Endodermal cell (in vitro differentiated cells): ENCODE measurements at regions not wholly inside any gene's neighbourhood (a gene's known extent, or its start where the extent isn't known, plus 50 kb on each side); places are given as distances from the start of the nearest gene placed in this dataset.
"Not testable (repeated sequence)": the region's sequence is repeated elsewhere in the genome, so short reads cannot be mapped to it uniquely, and the experiment has no call there.

ENCODE experiments used
- DNase-seq: peaks from one replicate; pipeline ENCODE4 v3.0.0-alpha.2; 2017
- H3K27ac ChIP-seq: 2 replicates; pipeline ENCODE4 v1.5.1; 2013; ENCODE audit warnings: mild to moderate bottlenecking, low read depth, low read length, moderate library complexity
- H3K27me3 ChIP-seq: 2 replicates; pipeline ENCODE4 v1.6.1; 2013; ENCODE audit warnings: mild to moderate bottlenecking, low read length, moderate library complexity; ENCODE audit not compliant: insufficient read depth, control insufficient read depth, poor library complexity, severe bottlenecking
- H3K36me3 ChIP-seq: 2 replicates; pipeline ENCODE4 v1.7.0; 2013; ENCODE audit warnings: mild to moderate bottlenecking, low read length, moderate library complexity; ENCODE audit not compliant: control insufficient read depth, insufficient read depth
- H3K4me1 ChIP-seq: one replicate; pipeline ENCODE4 v1.7.0; 2013; ENCODE audit warnings: low read length; ENCODE audit not compliant: control insufficient read depth, insufficient read depth
- H3K4me3 ChIP-seq: 2 replicates; pipeline ENCODE4 v1.5.1; 2013; ENCODE audit warnings: mild to moderate bottlenecking, low read length, moderate library complexity
- H3K9ac ChIP-seq: 2 replicates; pipeline ENCODE4 v1.6.1; 2013; ENCODE audit warnings: mild to moderate bottlenecking, low read length, moderate library complexity; ENCODE audit not compliant: poor library complexity, severe bottlenecking; ENCODE audit errors: extremely low read depth
- H3K9me3 ChIP-seq: 2 replicates; pipeline ENCODE4 v1.6.1; 2013; ENCODE audit warnings: mild to moderate bottlenecking, low read length, moderate library complexity; ENCODE audit not compliant: control insufficient read depth
- H3K27ac Mint-ChIP-seq: 2 replicates; pipeline ENCODE4 v1.8.0; 2020; ENCODE audit warnings: mixed read lengths
- H3K27me3 Mint-ChIP-seq: 2 replicates; pipeline ENCODE4 v1.8.0; 2021; ENCODE audit warnings: mild to moderate bottlenecking, mixed read lengths; ENCODE audit not compliant: insufficient read depth
- H3K36me3 Mint-ChIP-seq: 2 replicates; pipeline ENCODE4 v1.8.0; 2020; ENCODE audit warnings: low read depth, mixed read lengths
- H3K4me1 Mint-ChIP-seq: 2 replicates; pipeline ENCODE4 v1.8.0; 2020; ENCODE audit warnings: mixed read lengths
- H3K4me3 Mint-ChIP-seq: 2 replicates; pipeline ENCODE4 v1.8.0; 2020; ENCODE audit warnings: mild to moderate bottlenecking, moderate library complexity, mixed read lengths
- H3K9me3 Mint-ChIP-seq: 2 replicates; pipeline ENCODE4 v1.8.0; 2020; ENCODE audit warnings: mild to moderate bottlenecking, mixed read lengths
- CTCF ChIP-seq: fragments of 200-600 bp; sonication (generic); conservative IDR thresholded peaks from 2 replicates; pipeline ENCODE4 v1.5.0; 2021; ENCODE audit warnings: antibody characterized with exemption, mild to moderate bottlenecking
- WGBS, 2 experiments: methylation state at CpG; one replicate each; pipeline versions ENCODE4 v1.1.5 to v1.1.7; 2013; ENCODE audit warnings: missing lambda C conversion rate in 2 of 2, mixed read lengths in 1 of 2; ENCODE audit not compliant: insufficient coverage in 1 of 2, insufficient read length in 1 of 2; 5-methylcytosine and 5-hydroxymethylcytosine counted together

- Histone ChIP-seq H3K9ac (no peak overlapping the region), H3K27me3 (no peaks in the 10 kb centered on the region), H3K27ac (no peak overlapping the region), H3K4me3 (no peak overlapping the region), H3K4me1 (no peaks in the 10 kb centered on the region), H3K9me3 (no peaks in the 10 kb centered on the region), H3K36me3 (no peaks in the 10 kb centered on the region)
- WGBS, 2 experiments: 95 to 97% methylated on average over 4 to 6 of the region's 6 CpGs
- Mint-ChIP-seq H3K4me3 (no peak overlapping the region), H3K4me1 (peaks cover 7% of the 10 kb centered on the region), H3K36me3 (no peaks in the 10 kb centered on the region), H3K27me3 (peaks cover 3% of the 10 kb centered on the region), H3K9me3 (no peaks in the 10 kb centered on the region), H3K27ac (no peak overlapping the region)
- no peak for TF ChIP-seq CTCF
- no peak for DNase-seq
Observed at GRCh38 chr7:68724965-68725364, 873.3 kb upstream of the AUTS2 start.

GRCh38 chr7:68725843-68726785 lies 872.2 kb upstream of the AUTS2 start:
- H3K4me1 ChIP-seq: no peaks in the 10 kb centered on the region
- Mint-ChIP-seq H3K27me3 (peaks cover 3% of the 10 kb centered on the region), H3K9me3 (no peaks in the 10 kb centered on the region), H3K36me3 (no peaks in the 10 kb centered on the region), H3K27ac (no peak overlapping the region), H3K4me3 (no peak overlapping the region), H3K4me1 (peaks cover 16% of the 10 kb centered on the region)
- H3K27me3 ChIP-seq: no peaks in the 10 kb centered on the region
- DNase-seq: no peak
- TF ChIP-seq CTCF: peak; percentile 64
- H3K9me3 ChIP-seq: no peaks in the 10 kb centered on the region
- WGBS, 2 experiments: 96 to 97% methylated on average over 9 to 12 of the region's 12 CpGs
- no peak overlapping the region for H3K9ac ChIP-seq
- no peak overlapping the region for H3K4me3 ChIP-seq
- no peaks in the 10 kb centered on the region for H3K36me3 ChIP-seq
- no peak overlapping the region for H3K27ac ChIP-seq

- H3K4me3 Mint-ChIP-seq, H3K9ac ChIP-seq, H3K9me3 ChIP-seq, H3K9me3 Mint-ChIP-seq, H3K27me3 Mint-ChIP-seq, H3K27ac ChIP-seq, DNase-seq, H3K36me3 ChIP-seq, H3K4me1 ChIP-seq, H3K36me3 Mint-ChIP-seq, H3K27me3 ChIP-seq, H3K4me3 ChIP-seq, H3K27ac Mint-ChIP-seq: not testable (repeated sequence)
- H3K4me1 Mint-ChIP-seq: peaks cover 20% of the 10 kb centered on the region
- WGBS, 2 experiments: 86 to 93% methylated on average over 1 to 6 of the region's 6 CpGs
Observed at GRCh38 chr7:68728720-68729119, 869.6 kb upstream of the AUTS2 start.
